Stimulated activated CD8-positive, alpha-beta memory T cell treated with anti-CD3 and anti-CD28 coated beads, Interleukin-12 subunit alpha, Interleukin-12 subunit beta, amount 100 ng/mL, for 1 hour (primary cell): ENCODE measurements at regions not wholly inside any gene's neighbourhood (a gene's known extent, or its start where the extent isn't known, plus 50 kb on each side); places are given as distances from the start of the nearest gene placed in this dataset.
"Not testable (repeated sequence)": the region's sequence is repeated elsewhere in the genome, so short reads cannot be mapped to it uniquely, and the experiment has no call there.

Source experiments
- DNase-seq: peaks from one replicate; pipeline ENCODE4 v3.0.0-alpha.2; 2020; ENCODE audit warnings: low read depth

DNA sequence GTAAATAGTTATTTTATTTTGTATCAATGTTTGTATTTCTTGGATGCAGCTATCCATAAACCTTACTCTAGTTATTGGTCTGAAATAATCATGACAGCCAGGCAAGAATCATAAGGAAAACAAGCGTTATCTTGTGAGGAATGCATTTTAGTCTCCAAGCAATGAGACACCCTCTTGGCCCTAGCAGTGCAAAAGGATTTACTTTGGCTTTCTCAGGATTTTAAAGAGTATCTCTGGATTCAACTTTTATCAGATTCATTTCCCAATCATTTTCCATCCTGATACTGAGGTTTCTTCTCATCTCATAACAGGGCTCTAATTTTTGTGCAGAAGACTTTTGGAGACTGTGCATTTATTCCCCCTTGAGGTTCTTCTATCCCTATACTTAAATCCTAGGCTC lies 480.8 kb downstream of the TMX3 start:
- no peak for DNase-seq

- no peak for DNase-seq
Measured at GRCh38 chr18:68233018-68233417, 481.9 kb downstream of the TMX3 start.

GRCh38 chr18:68229351-68229750 lies 485.6 kb downstream of the TMX3 start:
- DNase-seq = no peak

DNA sequence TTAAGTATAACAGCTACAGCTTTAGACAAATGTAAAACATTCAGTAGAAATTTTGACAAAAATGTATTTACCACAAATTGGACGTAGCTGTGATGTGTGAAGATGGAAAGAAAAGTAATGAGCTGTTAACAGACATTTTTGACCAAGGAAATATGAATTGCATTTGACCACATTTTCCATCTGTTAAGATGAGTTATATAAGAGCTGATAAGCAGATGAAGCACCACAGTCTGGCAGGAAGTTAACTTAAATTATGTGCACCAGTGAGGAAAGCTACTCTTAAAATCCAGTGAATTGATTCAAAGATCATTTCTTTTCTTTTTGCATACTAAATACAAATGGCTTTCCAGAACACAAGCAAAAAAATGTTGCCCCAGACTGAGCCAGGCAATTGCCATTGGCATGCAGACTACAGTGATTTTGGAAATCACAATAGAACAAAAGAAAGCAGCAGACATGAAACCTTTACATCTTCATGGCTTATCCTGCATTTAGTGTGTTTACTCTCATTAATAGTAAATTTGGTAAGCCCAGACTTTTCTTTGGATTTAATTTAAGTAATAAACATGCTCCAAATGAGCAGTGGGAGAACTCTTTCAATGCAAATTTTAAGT lies 493.7 kb downstream of the TMX3 start:
- no peak for DNase-seq

- DNase-seq = no peak
Measured at GRCh38 chr18:68220458-68220857, 494.4 kb downstream of the TMX3 start.

DNA sequence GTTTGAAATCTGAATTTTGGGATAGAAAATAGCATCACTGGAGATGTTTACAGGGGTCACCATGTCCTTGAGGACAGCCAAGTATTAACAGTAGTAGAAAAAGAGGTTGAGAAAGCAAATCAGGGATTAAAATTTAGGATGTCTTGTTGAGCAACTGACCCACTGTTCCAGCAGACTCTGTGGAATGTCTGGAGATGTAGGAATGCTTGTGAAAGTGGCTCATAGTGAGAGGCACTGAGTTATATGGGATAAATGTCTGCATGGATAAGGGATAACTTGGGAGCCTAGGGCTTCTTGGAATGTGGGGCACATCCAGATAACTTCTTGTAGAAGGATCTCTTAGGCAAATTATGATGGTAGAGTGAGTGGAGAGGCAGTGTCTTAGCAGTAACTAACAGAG lies 495.0 kb downstream of the TMX3 start:
- DNase-seq = no peak

- DNase-seq = no peak
Measured at GRCh38 chr18:68219274-68219673, 495.6 kb downstream of the TMX3 start.

DNA sequence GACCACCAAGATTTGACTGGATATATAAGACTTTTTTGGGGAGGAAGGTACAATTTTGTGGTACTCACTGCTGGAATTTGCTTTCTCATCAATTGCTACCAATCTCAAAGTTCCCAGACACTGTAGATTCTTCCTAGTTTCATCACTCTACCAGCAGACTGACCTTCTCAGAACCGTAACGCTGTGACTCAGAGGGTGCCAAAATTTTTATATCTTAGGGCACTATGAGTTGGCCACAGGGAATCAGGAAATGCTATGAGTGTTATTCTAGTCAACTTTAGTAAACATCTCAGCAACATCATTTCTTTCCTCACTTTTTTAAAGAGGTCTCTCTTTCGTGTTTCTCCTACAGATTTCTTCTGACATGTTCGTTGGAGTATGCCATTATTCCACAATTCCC lies 499.0 kb downstream of the TMX3 start:
- DNase-seq = no peak

DNA sequence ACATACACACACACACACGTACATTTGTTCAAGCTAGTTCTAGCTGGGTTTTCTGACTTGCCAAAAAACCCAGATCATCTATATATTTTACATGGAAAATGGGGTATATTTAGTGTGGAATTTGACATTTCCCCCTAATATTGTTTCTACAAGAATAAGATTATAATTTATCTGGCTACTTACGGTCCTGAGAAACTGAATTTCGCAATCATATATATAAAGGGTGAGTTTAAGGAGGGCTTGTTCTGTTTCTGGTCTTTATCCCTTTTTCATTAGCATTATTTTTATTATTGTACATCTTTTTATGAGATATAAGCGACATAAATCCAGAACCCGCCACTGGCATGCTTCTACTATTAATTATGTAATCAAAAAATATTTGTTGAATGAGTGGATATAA lies 528.9 kb downstream of the TMX3 start:
- no peak for DNase-seq

- no peak for DNase-seq
Measured at GRCh38 chr18:68181956-68182355, 533.0 kb downstream of the TMX3 start.

GRCh38 chr18:68179811-68180210 lies 535.1 kb downstream of the TMX3 start:
- no peak for DNase-seq

DNA sequence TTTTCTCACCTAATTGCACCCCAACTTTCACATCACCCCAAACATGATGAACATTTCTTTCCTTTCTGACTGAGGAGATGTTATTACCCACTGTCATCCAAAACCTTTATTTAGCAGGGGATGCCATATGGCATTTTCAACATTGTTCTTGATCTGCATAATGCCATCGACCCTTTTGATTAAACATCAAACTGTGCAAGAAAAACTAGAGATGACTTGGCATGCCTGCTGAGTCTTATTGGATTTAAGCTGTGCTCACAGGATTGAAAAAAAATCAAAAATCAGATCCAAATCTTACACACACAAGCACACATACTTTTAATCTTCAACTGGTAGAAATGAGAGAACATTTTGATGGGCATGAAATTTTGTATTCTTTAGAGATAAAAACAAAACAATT lies 536.0 kb downstream of the TMX3 start:
- DNase-seq = no peak

GRCh38 chr18:68177807-68178702 lies 536.9 kb downstream of the TMX3 start:
- DNase-seq = no peak

DNA sequence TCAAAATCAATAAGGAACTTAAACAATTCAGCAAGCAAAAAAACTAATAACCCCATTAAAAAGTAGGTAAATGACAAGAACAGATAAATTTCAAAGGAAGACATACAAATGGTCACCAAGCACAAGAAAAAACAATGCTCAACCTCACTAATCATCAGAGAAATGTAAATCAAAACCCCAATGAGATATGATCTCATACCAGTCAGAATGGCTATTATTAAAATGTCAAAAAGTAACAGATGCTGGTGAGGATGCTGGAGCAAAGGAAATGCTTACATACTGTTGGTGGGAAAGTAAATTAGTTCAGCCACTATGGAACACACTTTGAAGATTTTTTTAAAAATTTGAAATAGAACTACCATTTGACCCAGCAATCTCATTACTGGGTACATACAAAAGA lies 538.0 kb downstream of the TMX3 start:
- no peak for DNase-seq

GRCh38 chr18:68172842-68173549 lies 541.9 kb downstream of the TMX3 start:
- DNase-seq = no peak

GRCh38 chr18:68164909-68165308 lies 550.0 kb downstream of the TMX3 start:
- no peak for DNase-seq

DNA sequence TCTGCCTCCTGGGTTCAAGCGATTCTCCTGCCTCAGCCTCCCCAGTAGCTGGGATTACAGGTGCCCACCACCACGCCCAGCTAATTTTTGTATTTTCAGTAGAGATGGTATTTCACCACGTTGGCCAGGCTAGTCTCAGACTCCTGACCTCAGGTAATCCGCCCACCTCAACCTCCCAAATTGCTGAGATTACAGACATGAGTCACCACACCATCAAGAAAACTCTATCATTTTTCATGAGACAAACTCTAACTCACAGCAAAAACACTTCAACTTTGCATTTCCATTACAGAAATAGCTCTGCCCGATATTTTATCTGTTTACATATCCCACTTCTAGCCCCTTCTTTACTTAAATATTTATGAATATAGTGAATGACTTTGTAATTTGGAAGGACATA lies 561.1 kb downstream of the TMX3 start:
- DNase-seq = not testable (repeated sequence)

GRCh38 chr18:68152770-68153169 lies 562.1 kb downstream of the TMX3 start:
- no peak for DNase-seq

- DNase-seq = no peak
Measured at GRCh38 chr18:68150961-68151360, 563.9 kb downstream of the TMX3 start.

DNA sequence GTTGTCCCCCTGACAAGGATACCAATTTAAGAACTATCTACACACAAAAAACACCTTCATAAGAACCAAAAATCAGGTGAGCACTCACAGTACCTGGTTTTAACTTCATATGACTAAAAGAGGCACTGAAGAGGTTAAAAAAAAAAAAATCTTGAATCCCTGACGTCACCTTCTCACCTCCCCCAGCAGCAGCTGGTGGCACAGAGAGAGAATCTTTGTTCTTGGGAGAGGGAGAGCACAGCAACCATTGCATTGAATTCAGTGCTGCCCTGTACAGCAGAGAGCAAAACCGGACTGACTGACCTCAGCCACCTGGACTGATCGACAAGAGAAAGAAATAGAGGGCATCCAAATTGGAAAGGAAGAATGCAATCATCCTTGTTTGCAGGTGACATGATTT lies 566.0 kb downstream of the TMX3 start:
- DNase-seq = no peak

- no peak for DNase-seq
Measured at GRCh38 chr18:68147728-68148127, 567.2 kb downstream of the TMX3 start.

DNA sequence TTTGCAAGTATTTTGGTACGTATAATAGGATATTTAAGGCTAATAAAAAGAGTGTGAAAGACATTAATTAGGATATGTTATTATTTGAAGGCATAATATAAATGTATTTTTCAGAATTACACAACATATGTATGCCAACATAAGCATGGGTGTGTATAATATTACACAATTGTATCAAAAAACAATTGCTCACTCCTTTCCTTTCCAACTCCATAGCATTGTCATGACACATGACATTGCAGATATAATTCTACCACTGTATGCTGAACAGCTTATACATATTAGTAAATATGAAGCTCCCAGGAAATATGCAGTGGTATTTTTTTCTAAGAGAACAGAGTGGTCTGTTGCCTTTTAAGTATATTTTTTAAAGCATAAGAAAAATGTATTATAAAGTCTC lies 593.1 kb downstream of the TMX3 start:
- DNase-seq = no peak

DNA sequence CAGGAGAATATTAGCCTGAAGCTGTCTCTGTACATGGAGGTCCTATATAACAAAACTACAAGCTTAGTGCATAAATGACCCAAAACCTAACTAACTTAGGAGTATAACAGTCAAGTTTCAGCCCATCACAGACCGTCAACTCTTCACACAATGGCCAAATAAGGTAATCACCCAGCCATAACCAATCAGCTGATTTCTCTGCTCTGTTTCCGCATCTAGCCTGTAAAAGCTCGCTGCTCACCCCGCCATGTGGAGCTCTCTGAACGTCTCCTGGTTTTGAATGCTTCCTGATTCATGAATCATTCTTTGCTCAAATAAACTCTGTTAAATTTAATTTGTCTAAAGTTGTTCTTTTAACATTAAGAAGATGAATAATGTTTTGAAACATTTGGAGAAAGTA lies 593.6 kb downstream of the TMX3 start:
- no peak for DNase-seq
